Peyer's patch (tissue), 4 donors: ENCODE measurements at regions not wholly inside any gene's neighbourhood (a gene's known extent, or its start where the extent isn't known, plus 50 kb on each side); places are given as distances from the start of the nearest gene placed in this dataset.

Experiments used
- CTCF ChIP-seq, 6 experiments: fragments of 450-650 bp in 4 of 6; fragments of 200-600 bp in 2 of 6; sonication (generic) in 1 of 6; IDR thresholded peaks; one replicate each; pipeline ENCODE4 v1.5.1; 2017 to 2019; ENCODE audit warnings: antibody characterized with exemption in 6 of 6, mild to moderate bottlenecking in 3 of 6, moderate library complexity in 1 of 6
- POLR2A ChIP-seq, 2 donors: fragments of 450-650 bp; IDR thresholded peaks; one replicate each; pipeline ENCODE4 v1.5.1; 2017; ENCODE audit warnings: antibody characterized with exemption in 2 of 2, mild to moderate bottlenecking in 2 of 2, moderate library complexity in 2 of 2

DNA sequence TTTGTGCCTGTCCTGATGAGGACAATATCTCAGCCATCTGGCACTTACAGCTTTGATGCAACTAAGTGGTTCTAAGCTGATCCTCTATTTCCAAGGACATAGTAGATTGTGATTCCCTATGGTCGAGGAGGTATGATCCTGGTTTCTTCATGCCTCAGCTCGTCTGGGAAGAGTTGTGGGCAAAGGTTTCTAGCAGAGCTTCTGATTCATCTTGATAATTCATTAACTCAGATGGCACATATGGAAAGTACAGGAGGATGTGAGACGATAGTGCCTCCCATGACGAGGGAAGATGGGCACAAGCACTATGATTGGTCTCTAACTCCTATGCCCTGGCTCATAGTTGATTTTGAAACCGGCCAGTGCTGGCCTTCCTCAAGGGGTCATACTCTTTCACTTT, 334.2 kb upstream of the SEMA6D start:
- TF ChIP-seq CTCF (IDR thresholded peaks at IDR 0.05), result no peak
- no peak for TF ChIP-seq POLR2A (IDR thresholded peaks at IDR 0.05)
